ENCODE measurements at regions not wholly inside any gene's neighbourhood (a gene's known extent, or its start where the extent isn't known, plus 50 kb on each side); places are given as distances from the start of the nearest gene placed in this dataset.

GRCh38 chr7:54215424-54215823, 326.8 kb upstream of the VSTM2A start:
- Histone ChIP-seq H3K4me2 (ENCODE audit: control insufficient read depth, insufficient read depth) (no peak overlapping the region), H2AFZ (ENCODE audit: control insufficient read depth, low read depth, low read length) (no peak overlapping the region), H3K79me2 (ENCODE audit: control insufficient read depth, insufficient read depth, low read length) (no peaks in the 10 kb centered on the region), H3K4me1 (ENCODE audit: control insufficient read depth, insufficient read depth, low read length) (no peaks in the 10 kb centered on the region), H3K27me3 (replicated peaks in 1 of 2; ENCODE audit: control insufficient read depth in 2 of 2, insufficient read depth in 2 of 2, low read length in 1 of 2) (no peaks in the 10 kb centered on the region), H3K36me3 (ENCODE audit: control insufficient read depth in 2 of 2, insufficient read depth in 2 of 2, low read length in 1 of 2) (no peaks in the 10 kb centered on the region), H3K9me3 (replicated peaks; ENCODE audit: control insufficient read depth, insufficient read depth, low read length) (no peaks in the 10 kb centered on the region; the same call in 2 of the 3 replicates), H4K20me1 (ENCODE audit: control insufficient read depth, insufficient read depth) (no peaks in the 10 kb centered on the region), H3K27ac (ENCODE audit: control insufficient read depth, insufficient read depth) (no peak overlapping the region), H3K4me3 (no peak overlapping the region), H3K9ac (ENCODE audit: control insufficient read depth, insufficient read depth, low read length) (no peak overlapping the region)
- BruUV-seq (replicated peaks), result no TSS peak
- intact Hi-C loops (cut with micrococcal nuclease; ENCODE audit: unreplicated experiment), result no loop called here
- 6% methylated on average over 1 of the region's 1 CpG for WGBS (ENCODE audit: insufficient coverage, insufficient replicate concordance, low lambda C conversion rate, missing lambda C conversion rate)
- RAD21 ChIA-PET (ENCODE audit: unreplicated experiment), result no interaction called here
- in situ Hi-C loops (cut with MboI), result loop anchor here (10.0 kb wide), 1 partner anchor 79 kb away; no protein-coding TSS in a partner anchor
- FAIRE-seq, result no peak
- no peak for ATAC-seq
- POLR2A ChIA-PET, result no interaction called here
- TF ChIP-seq RCOR1 (conservative IDR thresholded peaks at IDR 0.05; ENCODE audit: low read depth, low read length) (no peak), WRNIP1 (IDR thresholded peaks at IDR 0.05; ENCODE audit: borderline replicate concordance, low read depth, low read length) (no peak), ZSCAN29 (IDR thresholded peaks at IDR 0.05) (no peak), ZBTB4 (CRISPR knock-in tag; IDR thresholded peaks at IDR 0.05) (no peak), PAX5 (IDR thresholded peaks at IDR 0.05; ENCODE audit: borderline replicate concordance, low read depth, low read length) (no peak), ZBTB11 (CRISPR knock-in tag; IDR thresholded peaks at IDR 0.05) (no peak), SUPT20H (IDR thresholded peaks at IDR 0.05; ENCODE audit: borderline replicate concordance, control insufficient read depth, low read depth, low read length) (no peak), TAF1 (IDR thresholded peaks at IDR 0.05; ENCODE audit: borderline replicate concordance, low read depth, low read length) (no peak), POLR2AphosphoS5 (IDR thresholded peaks at IDR 0.05; ENCODE audit: low read length) (no peak), MXI1 (IDR thresholded peaks at IDR 0.05; ENCODE audit: low read depth, low read length) (no peak), NRF1 (conservative IDR thresholded peaks at IDR 0.05; ENCODE audit: low read depth, low read length) (no peak), SMC3 (IDR thresholded peaks at IDR 0.05; ENCODE audit: borderline replicate concordance, low read length) (no peak), SREBF1 (IDR thresholded peaks at IDR 0.05; ENCODE audit: low read length) (no peak), BCL3 (IDR thresholded peaks at IDR 0.05; ENCODE audit: borderline replicate concordance, insufficient read depth, low read depth, low read length, poor library complexity, severe bottlenecking) (no peak)
- SMC1A ChIA-PET (ENCODE audit: uncharacterized antibody, unreplicated experiment), result no interaction called here
- DNase-seq (ENCODE audit: low read depth, low spot score), result no peak
- CTCF ChIA-PET, result no interaction called here

Measured in GM12878 (cell line).